HL-60/S4 (cell line): ENCODE measurements at regions not wholly inside any gene's neighbourhood (a gene's known extent, or its start where the extent isn't known, plus 50 kb on each side); places are given as distances from the start of the nearest gene placed in this dataset.
"Not testable (repeated sequence)": the region's sequence is repeated elsewhere in the genome, so short reads cannot be mapped to it uniquely, and the experiment has no call there.

Source experiments
- in situ Hi-C: fragments of 300-500 bp; cut with MboI; formaldehyde crosslinking; loops from 2 replicates; pipeline ENCODE4 v1.14.3; 2022; ENCODE audit warnings: low sequenced_read_pairs

- in situ Hi-C loops: no loop called here
These were observed 84.7 kb upstream of the GPR141 start for GRCh38 chr7:37598824-37599223.

- in situ Hi-C loops: no loop called here
These were observed 82.2 kb upstream of the GPR141 start for GRCh38 chr7:37601321-37601720.

GRCh38 chr7:37604078-37604477 lies 79.5 kb upstream of the GPR141 start:
- in situ Hi-C loops: no loop called here

- in situ Hi-C loops: not testable (repeated sequence)
These were observed 66.2 kb upstream of the GPR141 start for GRCh38 chr7:37617406-37617805.

- in situ Hi-C loops: no loop called here
These were observed 50.5 kb upstream of the GPR141 start for GRCh38 chr7:37633048-37633447.
